ENCODE measurements at regions not wholly inside any gene's neighbourhood (a gene's known extent, or its start where the extent isn't known, plus 50 kb on each side); places are given as distances from the start of the nearest gene placed in this dataset.

- CTCF ChIA-PET = no interaction called here
Measured at GRCh38 chr2:82811946-82812345, 1647.1 kb downstream of the SUCLG1 start.

GRCh38 chr2:82803307-82803706 lies 1655.8 kb downstream of the SUCLG1 start:
- ATAC-seq = no peak
- Histone ChIP-seq H3K9me3 (ENCODE audit: control insufficient read depth, insufficient read depth, low read depth, low read length) (0 out of 2 replicates have a peak, but pooled peaks cover 5% of the 10 kb centered on the region), H3K27me3 (ENCODE audit: control insufficient read depth, insufficient read depth, low read length) (no peaks in the 10 kb centered on the region), H3K36me3 (ENCODE audit: control insufficient read depth, insufficient read depth, low read length) (no peaks in the 10 kb centered on the region), H3K4me3 (ENCODE audit: low read depth in 2 of 2, low read length in 2 of 2) (no peak overlapping the region), H3K4me1 (ENCODE audit: control insufficient read depth, insufficient read depth, low read length) (no peaks in the 10 kb centered on the region), H3K27ac (ENCODE audit: low read length) (no peak overlapping the region)
- TF ChIP-seq, protein P1, sequence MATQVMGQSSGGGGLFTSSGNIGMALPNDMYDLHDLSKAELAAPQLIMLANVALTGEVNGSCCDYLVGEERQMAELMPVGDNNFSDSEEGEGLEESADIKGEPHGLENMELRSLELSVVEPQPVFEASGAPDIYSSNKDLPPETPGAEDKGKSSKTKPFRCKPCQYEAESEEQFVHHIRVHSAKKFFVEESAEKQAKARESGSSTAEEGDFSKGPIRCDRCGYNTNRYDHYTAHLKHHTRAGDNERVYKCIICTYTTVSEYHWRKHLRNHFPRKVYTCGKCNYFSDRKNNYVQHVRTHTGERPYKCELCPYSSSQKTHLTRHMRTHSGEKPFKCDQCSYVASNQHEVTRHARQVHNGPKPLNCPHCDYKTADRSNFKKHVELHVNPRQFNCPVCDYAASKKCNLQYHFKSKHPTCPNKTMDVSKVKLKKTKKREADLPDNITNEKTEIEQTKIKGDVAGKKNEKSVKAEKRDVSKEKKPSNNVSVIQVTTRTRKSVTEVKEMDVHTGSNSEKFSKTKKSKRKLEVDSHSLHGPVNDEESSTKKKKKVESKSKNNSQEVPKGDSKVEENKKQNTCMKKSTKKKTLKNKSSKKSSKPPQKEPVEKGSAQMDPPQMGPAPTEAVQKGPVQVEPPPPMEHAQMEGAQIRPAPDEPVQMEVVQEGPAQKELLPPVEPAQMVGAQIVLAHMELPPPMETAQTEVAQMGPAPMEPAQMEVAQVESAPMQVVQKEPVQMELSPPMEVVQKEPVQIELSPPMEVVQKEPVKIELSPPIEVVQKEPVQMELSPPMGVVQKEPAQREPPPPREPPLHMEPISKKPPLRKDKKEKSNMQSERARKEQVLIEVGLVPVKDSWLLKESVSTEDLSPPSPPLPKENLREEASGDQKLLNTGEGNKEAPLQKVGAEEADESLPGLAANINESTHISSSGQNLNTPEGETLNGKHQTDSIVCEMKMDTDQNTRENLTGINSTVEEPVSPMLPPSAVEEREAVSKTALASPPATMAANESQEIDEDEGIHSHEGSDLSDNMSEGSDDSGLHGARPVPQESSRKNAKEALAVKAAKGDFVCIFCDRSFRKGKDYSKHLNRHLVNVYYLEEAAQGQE (IDR thresholded peaks at IDR 0.05; ENCODE audit: insufficient read depth in 1 of 2, low read depth in 2 of 2, low read length in 1 of 2) = no peak
- no peak for TF ChIP-seq TCF7L2 (IDR thresholded peaks at IDR 0.05; ENCODE audit: low read depth, low read length)
- TF ChIP-seq POLR2AphosphoS5 (IDR thresholded peaks at IDR 0.05; ENCODE audit: low read depth, low read length) = no peak
- TF ChIP-seq CTCF (IDR thresholded peaks at IDR 0.05) = no peak
- no peak for TF ChIP-seq SIN3A (IDR thresholded peaks at IDR 0.05; ENCODE audit: borderline replicate concordance, insufficient read depth, low read depth, low read length)
- ChIA-PET POLR2A (no interaction called here), CTCF (no interaction called here)
- in situ Hi-C loops (cut with HindIII; ENCODE audit: low pct_unique_long_range_greater_than_20kb, low sequenced_read_pairs) = no loop called here
- DNase-seq (ENCODE audit: low read depth, low spot score) = no peak
- no TSS peak for BruUV-seq (replicated peaks)
- intact Hi-C loops (cut with micrococcal nuclease; ENCODE audit: unreplicated experiment) = no loop called here

More at GRCh38 chr2:82811946-82812345, 1647.1 kb downstream of the SUCLG1 start:
- Histone ChIP-seq H3K4me3 (ENCODE audit: low read depth in 2 of 2, low read length in 2 of 2) (no peak overlapping the region), H3K9me3 (ENCODE audit: control insufficient read depth, insufficient read depth, low read depth, low read length) (no peaks in the 10 kb centered on the region), H3K36me3 (ENCODE audit: control insufficient read depth, insufficient read depth, low read length) (no peaks in the 10 kb centered on the region), H3K27me3 (ENCODE audit: control insufficient read depth, insufficient read depth, low read length) (no peaks in the 10 kb centered on the region), H3K27ac (ENCODE audit: low read length) (no peak overlapping the region), H3K4me1 (ENCODE audit: control insufficient read depth, insufficient read depth, low read length) (no peaks in the 10 kb centered on the region)
- in situ Hi-C loops (cut with HindIII; ENCODE audit: low pct_unique_long_range_greater_than_20kb, low sequenced_read_pairs) = no loop called here
- no TSS peak for BruUV-seq (replicated peaks)
- TF ChIP-seq, protein P1 (IDR thresholded peaks at IDR 0.05; ENCODE audit: insufficient read depth in 1 of 2, low read depth in 2 of 2, low read length in 1 of 2) = no peak
- TF ChIP-seq TCF7L2 (IDR thresholded peaks at IDR 0.05; ENCODE audit: low read depth, low read length) (no peak), POLR2AphosphoS5 (IDR thresholded peaks at IDR 0.05; ENCODE audit: low read depth, low read length) (no peak), CTCF (IDR thresholded peaks at IDR 0.05) (no peak), SIN3A (IDR thresholded peaks at IDR 0.05; ENCODE audit: borderline replicate concordance, insufficient read depth, low read depth, low read length) (no peak)
- POLR2A ChIA-PET = no interaction called here
- intact Hi-C loops (cut with micrococcal nuclease; ENCODE audit: unreplicated experiment) = no loop called here
- DNase-seq (ENCODE audit: low read depth, low spot score) (no peak), ATAC-seq (no peak)

Measured in Panc1 (cell line).